HepG2 (cell line): ENCODE measurements at regions not wholly inside any gene's neighbourhood (a gene's known extent, or its start where the extent isn't known, plus 50 kb on each side); places are given as distances from the start of the nearest gene placed in this dataset.

Source experiments
- ATAC-seq: fragments of 200-7000 bp; cut with Tn5 transposase; 3 replicates; pipeline ENCODE4 v1.9.1; 2020; ENCODE audit warnings: mild to moderate bottlenecking, moderate library complexity
- BruUV-seq: library from RNA; stranded (reverse); fragments of 400-500 nt; replicated peaks from 2 replicates; lab custom pipeline; 2021; lab: Mats Ljungman, UMichigan
- CTCF ChIA-PET: fragments of 300-600 bp; formaldehyde crosslinking; extraction: SDS; loops from one replicate; lab custom pipeline; 2021; ENCODE audit warnings: low total read pairs, inconsistent platforms, low intra/inter-chr PET ratio; lab: Yijun Ruan, JAX
- POLR2A ChIA-PET: fragments of 350-600 bp; sonication (Branson Sonifier 250); formaldehyde crosslinking; loops from one replicate; lab custom pipeline; 2020; ENCODE audit warnings: antibody characterized with exemption, inconsistent platforms; lab: Yijun Ruan, JAX
- DNase-seq: peaks from one replicate; pipeline ENCODE4 v3.0.0-alpha.2; 2015; ENCODE audit warnings: low spot score
- FAIRE-seq: peaks from 3 replicates; lab custom pipeline; 2011; peaks lifted over from hg19 to GRCh38; lab: Jason Lieb, UNC
- H2AFZ ChIP-seq: one replicate; pipeline ENCODE4 v1.6.1; 2011; ENCODE audit warnings: low read length, inconsistent platforms
- H3K27ac ChIP-seq: fragments of 300-600 bp; 3 replicates; pipeline ENCODE4 v1.8.0; 2011; ENCODE audit warnings: mixed run types, mild to moderate bottlenecking, mixed read lengths, low read length, inconsistent platforms; ENCODE audit not compliant: insufficient read depth; ENCODE audit errors: extremely low read length
- H3K27me3 ChIP-seq, 2 experiments: fragments of 200-600 bp in 1 of 2; 2 replicates in 1 of 2; 3 replicates in 1 of 2; pipeline versions ENCODE4 v1.6.0 to v1.8.0; 2011; ENCODE audit warnings: low read length in 2 of 2, mild to moderate bottlenecking in 2 of 2, moderate library complexity in 2 of 2, inconsistent platforms in 1 of 2; ENCODE audit not compliant: insufficient read depth in 2 of 2, control insufficient read depth in 1 of 2
- H3K36me3 ChIP-seq, 2 experiments: fragments of 200-600 bp in 1 of 2; replicated peaks in 1 of 2; 2 replicates in 1 of 2; 3 replicates in 1 of 2; pipeline versions ENCODE4 v1.5.1 to v1.8.0; 2011; ENCODE audit warnings: low read length in 2 of 2, inconsistent platforms in 1 of 2; ENCODE audit not compliant: insufficient read depth in 2 of 2, control insufficient read depth in 1 of 2
- H3K4me1 ChIP-seq: 2 replicates; pipeline ENCODE4 v1.5.1; 2012; ENCODE audit warnings: low read length, inconsistent platforms; ENCODE audit not compliant: insufficient read depth
- H3K4me2 ChIP-seq: 2 replicates; pipeline ENCODE4 v1.6.0; 2011; ENCODE audit warnings: low read depth, low read length, inconsistent platforms
- H3K4me3 ChIP-seq, 3 experiments: fragments of 200-600 bp in 1 of 3; sonication (generic), shearing (Covaris generic) in 1 of 3; replicated peaks in 1 of 3; 2 replicates each; pipeline ENCODE4 v1.5.1; 2011 to 2016; ENCODE audit warnings: low read length in 3 of 3, inconsistent platforms in 2 of 3, low read depth in 2 of 3, mild to moderate bottlenecking in 2 of 3, control low read depth in 1 of 3, mixed read lengths in 1 of 3; ENCODE audit not compliant: insufficient read depth in 1 of 3
- H3K79me2 ChIP-seq: one replicate; pipeline ENCODE4 v1.6.1; 2011; ENCODE audit warnings: low read length, inconsistent platforms; ENCODE audit not compliant: insufficient read depth
- H3K9ac ChIP-seq: 2 replicates; pipeline ENCODE4 v1.6.0; 2011; ENCODE audit warnings: mild to moderate bottlenecking, low read depth, low read length, inconsistent platforms; ENCODE audit not compliant: insufficient read depth
- H3K9me3 ChIP-seq: 2 replicates; pipeline ENCODE4 v1.5.1; 2012; ENCODE audit warnings: mild to moderate bottlenecking, low read length
- H4K20me1 ChIP-seq: 2 replicates; pipeline ENCODE4 v1.6.0; 2011; ENCODE audit warnings: inconsistent platforms, mild to moderate bottlenecking, low read length, moderate library complexity; ENCODE audit not compliant: insufficient read depth
- ASH2L ChIP-seq: fragments of 300-600, 200-600 bp; sonication (generic); IDR thresholded peaks from 2 replicates; pipeline ENCODE4 v1.7.0; 2017; ENCODE audit warnings: low read depth, mild to moderate bottlenecking, moderate library complexity, mixed read lengths, low read length; ENCODE audit not compliant: insufficient read length
- CENPX ChIP-seq: sonication (generic); formaldehyde crosslinking; IDR thresholded peaks from 2 replicates; pipeline ENCODE4 v1.9.0; 2021; ENCODE audit warnings: mild to moderate bottlenecking, missing genetic modification reagents, moderate library complexity
- FIP1L1 ChIP-seq: fragments of 200-400 bp; formaldehyde crosslinking; IDR thresholded peaks from 2 replicates; pipeline ENCODE4 v1.6.1; 2018; ENCODE audit warnings: low read depth, mild to moderate bottlenecking, low read length, moderate library complexity, borderline replicate concordance; ENCODE audit not compliant: insufficient read depth
- HDAC2 ChIP-seq: sonication (generic); formaldehyde crosslinking; IDR thresholded peaks from 2 replicates; pipeline ENCODE4 v1.4.0; 2020; ENCODE audit warnings: missing genetic modification reagents
- LCORL ChIP-seq, 2 experiments: fragments of 450-650 bp in 1 of 2; sonication (generic) in 1 of 2; formaldehyde crosslinking in 1 of 2; IDR thresholded peaks; 2 replicates each; pipeline versions ENCODE4 v1.5.0 to v1.6.1; 2017 to 2020; ENCODE audit warnings: antibody characterized with exemption in 1 of 2, missing genetic modification reagents in 1 of 2
- MZF1 ChIP-seq: sonication (generic); formaldehyde crosslinking; IDR thresholded peaks from 2 replicates; pipeline ENCODE4 v1.8.1; 2023; ENCODE audit warnings: mild to moderate bottlenecking, missing genetic modification reagents, borderline replicate concordance
- POLR2AphosphoS2 ChIP-seq: IDR thresholded peaks from 2 replicates; pipeline ENCODE4 v1.6.1; 2011; ENCODE audit warnings: low read depth, low read length, improper control_type of control experiment
- RFX3 ChIP-seq: IDR thresholded peaks from 2 replicates; pipeline ENCODE4 v1.6.1; 2016; ENCODE audit warnings: missing biosample characterization, missing genetic modification reagents
- RNF2 ChIP-seq: fragments of 450-650 bp; conservative IDR thresholded peaks from 2 replicates; pipeline ENCODE4 v1.6.1; 2016; ENCODE audit warnings: low read depth
- SALL1 ChIP-seq: sonication (generic); formaldehyde crosslinking; IDR thresholded peaks from 2 replicates; pipeline ENCODE4 v1.8.0; 2022; ENCODE audit warnings: mild to moderate bottlenecking, missing genetic modification reagents
- TCF7L2 ChIP-seq: IDR thresholded peaks from 2 replicates; pipeline ENCODE4 v1.6.1; 2011; ENCODE audit warnings: mild to moderate bottlenecking, low read depth, low read length, moderate library complexity
- ZKSCAN5 ChIP-seq: sonication (generic); formaldehyde crosslinking; IDR thresholded peaks from 2 replicates; pipeline ENCODE4 v1.5.1; 2020; ENCODE audit warnings: mild to moderate bottlenecking, missing genetic modification reagents
- WGBS: methylation state at CpG from one replicate; pipeline ENCODE4 v1.1.6; 2017; ENCODE audit warnings: low lambda C conversion rate; 5-methylcytosine and 5-hydroxymethylcytosine counted together
- in situ Hi-C: cut with HindIII; loops from 2 replicates; pipeline ENCODE4 v1.10.0; 2017; ENCODE audit warnings: low pct_unique_long_range_greater_than_20kb; ENCODE audit not compliant: extremely low pct_ligation_motif_present
- intact Hi-C: fragments of 100-400 bp; cut with micrococcal nuclease; formaldehyde crosslinking; loops from one replicate; pipeline ENCODE4 v1.10.0; 2022; ENCODE audit not compliant: unreplicated experiment
- TF ChIP-seq, protein P1 (sequence below): IDR thresholded peaks from 2 replicates; pipeline ENCODE4 v1.6.1; 2016; ENCODE audit warnings: low read depth
- TF ChIP-seq, protein P2 (sequence below): sonication (generic); formaldehyde crosslinking; IDR thresholded peaks from 2 replicates; pipeline ENCODE4 v1.4.0; 2020; ENCODE audit warnings: mild to moderate bottlenecking, missing genetic modification reagents
- TF ChIP-seq, protein P3 (sequence below): sonication (generic); IDR thresholded peaks from 2 replicates; pipeline ENCODE4 v1.6.1; 2016; ENCODE audit warnings: low read depth, borderline replicate concordance
- TF ChIP-seq, protein P4 (sequence below): sonication (generic); formaldehyde crosslinking; conservative IDR thresholded peaks from 2 replicates; pipeline ENCODE4 v1.4.0; 2020; ENCODE audit warnings: missing genetic modification reagents
- TF ChIP-seq, protein P5 (sequence below): sonication (generic); formaldehyde crosslinking; IDR thresholded peaks from 2 replicates; pipeline ENCODE4 v1.5.1; 2020; ENCODE audit warnings: missing genetic modification reagents, mild to moderate bottlenecking, borderline replicate concordance

DNA sequence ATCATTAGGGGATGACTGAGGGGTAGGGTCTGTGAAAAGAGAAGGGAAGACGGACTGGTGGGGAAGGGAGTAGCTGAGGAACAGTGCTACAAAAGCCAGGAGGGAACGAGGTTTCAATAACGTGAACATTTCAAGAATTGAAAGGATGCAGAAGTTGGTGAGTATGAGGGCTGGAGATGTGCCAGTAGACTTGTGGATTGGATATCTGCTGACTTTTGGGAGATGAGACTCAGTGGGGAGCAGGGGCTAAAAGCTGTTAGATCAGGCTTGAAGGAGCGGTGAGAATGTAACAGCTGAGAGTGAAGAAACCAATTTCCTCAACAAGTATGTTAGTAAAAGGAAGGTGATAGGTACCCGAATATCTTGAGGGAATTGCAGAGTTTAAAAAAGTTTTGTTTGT, 65.2 kb downstream of the GTPBP8 start (continued):
- TF ChIP-seq HDAC2 (CRISPR knock-in tag), result no peak
- no peak for TF ChIP-seq SALL1 (CRISPR knock-in tag)
- TF ChIP-seq RNF2, result no peak
- TF ChIP-seq ZKSCAN5 (CRISPR knock-in tag), result no peak
- TF ChIP-seq, protein P1, sequence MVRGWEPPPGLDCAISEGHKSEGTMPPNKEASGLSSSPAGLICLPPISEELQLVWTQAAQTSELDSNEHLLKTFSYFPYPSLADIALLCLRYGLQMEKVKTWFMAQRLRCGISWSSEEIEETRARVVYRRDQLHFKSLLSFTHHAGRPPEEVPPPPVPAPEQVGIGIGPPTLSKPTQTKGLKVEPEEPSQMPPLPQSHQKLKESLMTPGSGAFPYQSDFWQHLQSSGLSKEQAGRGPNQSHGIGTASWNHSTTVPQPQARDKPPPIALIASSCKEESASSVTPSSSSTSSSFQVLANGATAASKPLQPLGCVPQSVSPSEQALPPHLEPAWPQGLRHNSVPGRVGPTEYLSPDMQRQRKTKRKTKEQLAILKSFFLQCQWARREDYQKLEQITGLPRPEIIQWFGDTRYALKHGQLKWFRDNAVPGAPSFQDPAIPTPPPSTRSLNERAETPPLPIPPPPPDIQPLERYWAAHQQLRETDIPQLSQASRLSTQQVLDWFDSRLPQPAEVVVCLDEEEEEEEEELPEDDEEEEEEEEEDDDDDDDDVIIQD (CRISPR knock-in tag), result no peak
- no peak for TF ChIP-seq POLR2AphosphoS2
- no peak for TF ChIP-seq TCF7L2

DNA sequence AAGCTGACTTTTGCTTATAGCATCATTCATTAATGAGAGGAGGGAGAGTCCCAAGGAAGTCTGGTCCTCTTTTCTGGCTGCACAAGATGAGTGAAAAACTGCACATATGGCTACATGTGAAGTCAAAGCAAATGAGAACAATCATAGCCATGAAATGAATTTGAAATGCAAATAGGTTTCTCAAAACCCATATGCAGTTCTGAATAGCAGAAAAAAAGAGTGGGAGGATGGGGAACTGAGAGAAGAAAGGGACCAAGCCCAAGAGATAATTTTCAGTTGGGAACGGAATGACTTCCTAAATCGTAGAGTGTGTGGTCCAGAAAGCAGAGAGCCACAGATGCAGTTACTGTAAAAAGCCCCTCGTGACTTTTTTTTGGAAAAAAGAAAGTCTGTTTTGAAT, 66.3 kb downstream of the GTPBP8 start:
- H4K20me1 ChIP-seq, result no peaks in the 10 kb centered on the region
- FAIRE-seq (no peak), ATAC-seq (no peak), DNase-seq (no peak)
- no peaks in the 10 kb centered on the region for H3K9me3 ChIP-seq
- H2AFZ ChIP-seq, result no peak overlapping the region
- CTCF ChIA-PET, result no interaction called here
- no peaks in the 10 kb centered on the region for H3K79me2 ChIP-seq
- H3K27ac ChIP-seq, result no peak overlapping the region
- WGBS, result 29% methylated on average over 3 of the region's 3 CpGs
- in situ Hi-C loops, result no loop called here
- H3K27me3 ChIP-seq, result no peaks in the 10 kb centered on the region
- no peaks in the 10 kb centered on the region for H3K36me3 ChIP-seq
- H3K4me2 ChIP-seq, result no peak overlapping the region
- intact Hi-C loops, result no loop called here
- no peak overlapping the region for H3K4me3 ChIP-seq
- POLR2A ChIA-PET, result no interaction called here
- no TSS peak for BruUV-seq
- H3K4me1 ChIP-seq, result no peaks in the 10 kb centered on the region
- H3K9ac ChIP-seq, result no peak overlapping the region
- no peak for TF ChIP-seq ASH2L
- TF ChIP-seq FIP1L1, result no peak
- no peak for TF ChIP-seq LCORL (IDR thresholded peaks at IDR 0.05)
- TF ChIP-seq LCORL (CRISPR knock-in tag; IDR thresholded peaks at IDR 0.05), result no peak
- no peak for TF ChIP-seq RFX3 (CRISPR knock-in tag)
- TF ChIP-seq CENPX (CRISPR knock-in tag), result no peak
- TF ChIP-seq, protein P2, sequence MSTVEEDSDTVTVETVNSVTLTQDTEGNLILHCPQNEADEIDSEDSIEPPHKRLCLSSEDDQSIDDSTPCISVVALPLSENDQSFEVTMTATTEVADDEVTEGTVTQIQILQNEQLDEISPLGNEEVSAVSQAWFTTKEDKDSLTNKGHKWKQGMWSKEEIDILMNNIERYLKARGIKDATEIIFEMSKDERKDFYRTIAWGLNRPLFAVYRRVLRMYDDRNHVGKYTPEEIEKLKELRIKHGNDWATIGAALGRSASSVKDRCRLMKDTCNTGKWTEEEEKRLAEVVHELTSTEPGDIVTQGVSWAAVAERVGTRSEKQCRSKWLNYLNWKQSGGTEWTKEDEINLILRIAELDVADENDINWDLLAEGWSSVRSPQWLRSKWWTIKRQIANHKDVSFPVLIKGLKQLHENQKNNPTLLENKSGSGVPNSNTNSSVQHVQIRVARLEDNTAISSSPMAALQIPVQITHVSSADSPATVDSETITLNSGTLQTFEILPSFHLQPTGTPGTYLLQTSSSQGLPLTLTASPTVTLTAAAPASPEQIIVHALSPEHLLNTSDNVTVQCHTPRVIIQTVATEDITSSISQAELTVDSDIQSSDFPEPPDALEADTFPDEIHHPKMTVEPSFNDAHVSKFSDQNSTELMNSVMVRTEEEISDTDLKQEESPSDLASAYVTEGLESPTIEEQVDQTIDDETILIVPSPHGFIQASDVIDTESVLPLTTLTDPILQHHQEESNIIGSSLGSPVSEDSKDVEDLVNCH (CRISPR knock-in tag), result no peak
- TF ChIP-seq, protein P3, sequence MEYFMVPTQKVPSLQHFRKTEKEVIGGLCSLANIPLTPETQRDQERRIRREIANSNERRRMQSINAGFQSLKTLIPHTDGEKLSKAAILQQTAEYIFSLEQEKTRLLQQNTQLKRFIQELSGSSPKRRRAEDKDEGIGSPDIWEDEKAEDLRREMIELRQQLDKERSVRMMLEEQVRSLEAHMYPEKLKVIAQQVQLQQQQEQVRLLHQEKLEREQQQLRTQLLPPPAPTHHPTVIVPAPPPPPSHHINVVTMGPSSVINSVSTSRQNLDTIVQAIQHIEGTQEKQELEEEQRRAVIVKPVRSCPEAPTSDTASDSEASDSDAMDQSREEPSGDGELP, result no peak
- TF ChIP-seq MZF1 (CRISPR knock-in tag), result no peak
- TF ChIP-seq, protein P4, sequence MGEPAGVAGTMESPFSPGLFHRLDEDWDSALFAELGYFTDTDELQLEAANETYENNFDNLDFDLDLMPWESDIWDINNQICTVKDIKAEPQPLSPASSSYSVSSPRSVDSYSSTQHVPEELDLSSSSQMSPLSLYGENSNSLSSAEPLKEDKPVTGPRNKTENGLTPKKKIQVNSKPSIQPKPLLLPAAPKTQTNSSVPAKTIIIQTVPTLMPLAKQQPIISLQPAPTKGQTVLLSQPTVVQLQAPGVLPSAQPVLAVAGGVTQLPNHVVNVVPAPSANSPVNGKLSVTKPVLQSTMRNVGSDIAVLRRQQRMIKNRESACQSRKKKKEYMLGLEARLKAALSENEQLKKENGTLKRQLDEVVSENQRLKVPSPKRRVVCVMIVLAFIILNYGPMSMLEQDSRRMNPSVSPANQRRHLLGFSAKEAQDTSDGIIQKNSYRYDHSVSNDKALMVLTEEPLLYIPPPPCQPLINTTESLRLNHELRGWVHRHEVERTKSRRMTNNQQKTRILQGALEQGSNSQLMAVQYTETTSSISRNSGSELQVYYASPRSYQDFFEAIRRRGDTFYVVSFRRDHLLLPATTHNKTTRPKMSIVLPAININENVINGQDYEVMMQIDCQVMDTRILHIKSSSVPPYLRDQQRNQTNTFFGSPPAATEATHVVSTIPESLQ (CRISPR knock-in tag), result no peak
- TF ChIP-seq, protein P5, sequence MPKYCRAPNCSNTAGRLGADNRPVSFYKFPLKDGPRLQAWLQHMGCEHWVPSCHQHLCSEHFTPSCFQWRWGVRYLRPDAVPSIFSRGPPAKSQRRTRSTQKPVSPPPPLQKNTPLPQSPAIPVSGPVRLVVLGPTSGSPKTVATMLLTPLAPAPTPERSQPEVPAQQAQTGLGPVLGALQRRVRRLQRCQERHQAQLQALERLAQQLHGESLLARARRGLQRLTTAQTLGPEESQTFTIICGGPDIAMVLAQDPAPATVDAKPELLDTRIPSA, result no peak
